ENCODE measurements at regions not wholly inside any gene's neighbourhood (a gene's known extent, or its start where the extent isn't known, plus 50 kb on each side); places are given as distances from the start of the nearest gene placed in this dataset.

DNA sequence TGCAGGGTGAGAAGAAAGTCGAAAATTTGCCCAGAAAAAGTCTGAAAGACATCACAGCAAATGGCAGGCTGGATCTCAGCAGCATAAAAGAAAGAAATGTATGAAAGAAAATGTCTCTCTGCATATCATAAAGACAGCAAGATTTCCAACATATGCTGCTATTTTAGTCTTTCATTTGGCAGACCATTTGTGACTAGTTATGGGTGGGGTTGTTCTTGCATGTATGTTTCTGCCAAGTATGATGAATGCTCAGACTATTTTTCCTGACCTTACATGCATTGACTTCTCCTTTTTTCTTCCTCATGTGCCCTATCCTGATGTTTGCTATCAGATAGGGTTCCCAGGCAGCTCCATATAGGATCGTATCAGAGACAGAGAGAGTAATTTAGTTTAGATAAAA is 58.5 kb upstream of the PARD3B start:
- TF ChIP-seq, protein P1, sequence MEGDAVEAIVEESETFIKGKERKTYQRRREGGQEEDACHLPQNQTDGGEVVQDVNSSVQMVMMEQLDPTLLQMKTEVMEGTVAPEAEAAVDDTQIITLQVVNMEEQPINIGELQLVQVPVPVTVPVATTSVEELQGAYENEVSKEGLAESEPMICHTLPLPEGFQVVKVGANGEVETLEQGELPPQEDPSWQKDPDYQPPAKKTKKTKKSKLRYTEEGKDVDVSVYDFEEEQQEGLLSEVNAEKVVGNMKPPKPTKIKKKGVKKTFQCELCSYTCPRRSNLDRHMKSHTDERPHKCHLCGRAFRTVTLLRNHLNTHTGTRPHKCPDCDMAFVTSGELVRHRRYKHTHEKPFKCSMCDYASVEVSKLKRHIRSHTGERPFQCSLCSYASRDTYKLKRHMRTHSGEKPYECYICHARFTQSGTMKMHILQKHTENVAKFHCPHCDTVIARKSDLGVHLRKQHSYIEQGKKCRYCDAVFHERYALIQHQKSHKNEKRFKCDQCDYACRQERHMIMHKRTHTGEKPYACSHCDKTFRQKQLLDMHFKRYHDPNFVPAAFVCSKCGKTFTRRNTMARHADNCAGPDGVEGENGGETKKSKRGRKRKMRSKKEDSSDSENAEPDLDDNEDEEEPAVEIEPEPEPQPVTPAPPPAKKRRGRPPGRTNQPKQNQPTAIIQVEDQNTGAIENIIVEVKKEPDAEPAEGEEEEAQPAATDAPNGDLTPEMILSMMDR (IDR thresholded peaks at IDR 0.05; ENCODE audit: low read length), result no peak
- no peak for TF ChIP-seq EZH2phosphoT487 (IDR thresholded peaks at IDR 0.05; ENCODE audit: low read length)
